ENCODE measurements at regions not wholly inside any gene's neighbourhood (a gene's known extent, or its start where the extent isn't known, plus 50 kb on each side); places are given as distances from the start of the nearest gene placed in this dataset.

- TF ChIP-seq, protein P1, sequence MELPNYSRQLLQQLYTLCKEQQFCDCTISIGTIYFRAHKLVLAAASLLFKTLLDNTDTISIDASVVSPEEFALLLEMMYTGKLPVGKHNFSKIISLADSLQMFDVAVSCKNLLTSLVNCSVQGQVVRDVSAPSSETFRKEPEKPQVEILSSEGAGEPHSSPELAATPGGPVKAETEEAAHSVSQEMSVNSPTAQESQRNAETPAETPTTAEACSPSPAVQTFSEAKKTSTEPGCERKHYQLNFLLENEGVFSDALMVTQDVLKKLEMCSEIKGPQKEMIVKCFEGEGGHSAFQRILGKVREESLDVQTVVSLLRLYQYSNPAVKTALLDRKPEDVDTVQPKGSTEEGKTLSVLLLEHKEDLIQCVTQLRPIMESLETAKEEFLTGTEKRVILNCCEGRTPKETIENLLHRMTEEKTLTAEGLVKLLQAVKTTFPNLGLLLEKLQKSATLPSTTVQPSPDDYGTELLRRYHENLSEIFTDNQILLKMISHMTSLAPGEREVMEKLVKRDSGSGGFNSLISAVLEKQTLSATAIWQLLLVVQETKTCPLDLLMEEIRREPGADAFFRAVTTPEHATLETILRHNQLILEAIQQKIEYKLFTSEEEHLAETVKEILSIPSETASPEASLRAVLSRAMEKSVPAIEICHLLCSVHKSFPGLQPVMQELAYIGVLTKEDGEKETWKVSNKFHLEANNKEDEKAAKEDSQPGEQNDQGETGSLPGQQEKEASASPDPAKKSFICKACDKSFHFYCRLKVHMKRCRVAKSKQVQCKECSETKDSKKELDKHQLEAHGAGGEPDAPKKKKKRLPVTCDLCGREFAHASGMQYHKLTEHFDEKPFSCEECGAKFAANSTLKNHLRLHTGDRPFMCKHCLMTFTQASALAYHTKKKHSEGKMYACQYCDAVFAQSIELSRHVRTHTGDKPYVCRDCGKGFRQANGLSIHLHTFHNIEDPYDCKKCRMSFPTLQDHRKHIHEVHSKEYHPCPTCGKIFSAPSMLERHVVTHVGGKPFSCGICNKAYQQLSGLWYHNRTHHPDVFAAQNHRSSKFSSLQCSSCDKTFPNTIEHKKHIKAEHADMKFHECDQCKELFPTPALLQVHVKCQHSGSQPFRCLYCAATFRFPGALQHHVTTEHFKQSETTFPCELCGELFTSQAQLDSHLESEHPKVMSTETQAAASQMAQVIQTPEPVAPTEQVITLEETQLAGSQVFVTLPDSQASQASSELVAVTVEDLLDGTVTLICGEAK (IDR thresholded peaks at IDR 0.05): no peak
- TF ChIP-seq, protein P1 (CRISPR knock-in tag; IDR thresholded peaks at IDR 0.05): no peak
- no peak for TF ChIP-seq ZNF17 (CRISPR knock-in tag; IDR thresholded peaks at IDR 0.05)
- TF ChIP-seq SRSF4 (IDR thresholded peaks at IDR 0.05; ENCODE audit: low read depth, low read length, poor library complexity, severe bottlenecking): no peak
- no peak for TF ChIP-seq ZNF296 (CRISPR knock-in tag; conservative IDR thresholded peaks at IDR 0.05)
- TF ChIP-seq CHD2 (IDR thresholded peaks at IDR 0.05; ENCODE audit: low read depth, low read length): no peak
- TF ChIP-seq ZNF124 (CRISPR knock-in tag; IDR thresholded peaks at IDR 0.05): no peak
- TF ChIP-seq KDM2A (CRISPR knock-in tag; IDR thresholded peaks at IDR 0.05; ENCODE audit: borderline replicate concordance, low read depth): 0 out of 2 replicates have a peak, but pooled peaks have one; percentile 13
- no peak for TF ChIP-seq ZNF883 (CRISPR knock-in tag; IDR thresholded peaks at IDR 0.05; ENCODE audit: not compliant biosample characterization)
- TF ChIP-seq HNRNPH1 (optimal IDR thresholded peaks at IDR 0.05; ENCODE audit: low read depth, low read length): no peak
- TF ChIP-seq KLF11 (CRISPR knock-in tag; IDR thresholded peaks at IDR 0.05): 0 out of 2 replicates have a peak, but pooled peaks have one; percentile 21
- TF ChIP-seq CREB3 (CRISPR knock-in tag; IDR thresholded peaks at IDR 0.05): no peak
- TF ChIP-seq ZNF607 (CRISPR knock-in tag; IDR thresholded peaks at IDR 0.05; ENCODE audit: borderline replicate concordance): no peak
- TF ChIP-seq HNF4A (CRISPR knock-in tag; IDR thresholded peaks at IDR 0.05): peak; percentile 5; the same call in 1 of the 2 replicates
- no peak for TF ChIP-seq CENPBD1 (CRISPR knock-in tag; IDR thresholded peaks at IDR 0.05; ENCODE audit: borderline replicate concordance, low read depth)
- TF ChIP-seq SOX5 (CRISPR knock-in tag; IDR thresholded peaks at IDR 0.05; ENCODE audit: borderline replicate concordance): peak; percentile 54
- TF ChIP-seq GFI1 (CRISPR knock-in tag; IDR thresholded peaks at IDR 0.05; ENCODE audit: borderline replicate concordance): 0 out of 2 replicates have a peak, but pooled peaks have one; percentile 14
- no peak for TF ChIP-seq ZNF33A (CRISPR knock-in tag; IDR thresholded peaks at IDR 0.05; ENCODE audit: borderline replicate concordance)
Observed at GRCh38 chr1:228937851-228938536, 202.7 kb downstream of the RHOU start (continued).

All from HepG2 (cell line).